ENCODE measurements at regions not wholly inside any gene's neighbourhood (a gene's known extent, or its start where the extent isn't known, plus 50 kb on each side); places are given as distances from the start of the nearest gene placed in this dataset.
"Not testable (repeated sequence)": the region's sequence is repeated elsewhere in the genome, so short reads cannot be mapped to it uniquely, and the experiment has no call there.

GRCh38 chr20:48374991-48375595 lies 452.7 kb downstream of the PREX1 start:
- DNase-seq = no peak

GRCh38 chr20:48374031-48374907 lies 453.5 kb downstream of the PREX1 start:
- DNase-seq = not testable (repeated sequence)

- DNase-seq = no peak
Observed at GRCh38 chr20:48373555-48373934, 454.3 kb downstream of the PREX1 start.

- not testable (repeated sequence) for DNase-seq
Observed at GRCh38 chr20:48372851-48373554, 454.8 kb downstream of the PREX1 start.

GRCh38 chr20:48371211-48371610 lies 456.6 kb downstream of the PREX1 start:
- no peak for DNase-seq

- not testable (repeated sequence) for DNase-seq
Observed at GRCh38 chr20:48368580-48369021, 459.2 kb downstream of the PREX1 start.

- not testable (repeated sequence) for DNase-seq
Observed at GRCh38 chr20:48367541-48368358, 460.0 kb downstream of the PREX1 start.

GRCh38 chr20:48366230-48366629 lies 461.6 kb downstream of the PREX1 start:
- DNase-seq = no peak

- DNase-seq = no peak
Observed at GRCh38 chr20:48364688-48365421, 462.9 kb downstream of the PREX1 start.

GRCh38 chr20:48364055-48364454 lies 463.7 kb downstream of the PREX1 start:
- DNase-seq = no peak

GRCh38 chr20:48360342-48360975 lies 467.3 kb downstream of the PREX1 start:
- no peak for DNase-seq

- no peak for DNase-seq
Observed at GRCh38 chr20:48359692-48360341, 468.0 kb downstream of the PREX1 start.

- DNase-seq = not testable (repeated sequence)
Observed at GRCh38 chr20:48359055-48359390, 468.8 kb downstream of the PREX1 start.

GRCh38 chr20:48358176-48359054 lies 469.4 kb downstream of the PREX1 start:
- no peak for DNase-seq

- DNase-seq = no peak
Observed at GRCh38 chr20:48357714-48358113, 470.1 kb downstream of the PREX1 start.

GRCh38 chr20:48354903-48355302 lies 472.9 kb downstream of the PREX1 start:
- no peak for DNase-seq

- no peak for DNase-seq
Observed at GRCh38 chr20:48354320-48354876, 473.4 kb downstream of the PREX1 start.

- DNase-seq = no peak
Observed at GRCh38 chr20:48352628-48353027, 475.2 kb downstream of the PREX1 start.

- DNase-seq = no peak
Observed at GRCh38 chr20:48352042-48352441, 475.8 kb downstream of the PREX1 start.
